ENCODE measurements at regions not wholly inside any gene's neighbourhood (a gene's known extent, or its start where the extent isn't known, plus 50 kb on each side); places are given as distances from the start of the nearest gene placed in this dataset.

- DNase-seq (no peak), ATAC-seq (ENCODE audit: low read depth) (no peak)
- Histone ChIP-seq H3K4me1 (ENCODE audit: control insufficient read depth in 2 of 2, insufficient read depth in 2 of 2, low read length in 2 of 2) (no peaks in the 10 kb centered on the region), H3K9ac (ENCODE audit: low read length) (no peak overlapping the region), H3K27me3 (replicated peaks in 1 of 4; ENCODE audit: control extremely low read depth in 1 of 4, control insufficient read depth in 3 of 4, insufficient read depth in 4 of 4, low read length in 3 of 4) (peaks cover 0 to 2% (median 0%) of the 10 kb centered on the region in 4 experiments), H3K36me3 (replicated peaks in 1 of 2; ENCODE audit: control extremely low read depth in 1 of 2, control insufficient read depth in 1 of 2, extremely low read depth in 1 of 2, insufficient read depth in 2 of 2, low read length in 1 of 2) (no peaks in the 10 kb centered on the region), H3K9me3 (ENCODE audit: control extremely low read depth in 1 of 3, control insufficient read depth in 2 of 3, insufficient read depth in 1 of 3, low read length in 2 of 3) (peaks cover 0 to 7% (median 0%) of the 10 kb centered on the region in 3 donors), H4K20me1 (ENCODE audit: control insufficient read depth, insufficient read depth, low read length, poor library complexity, severe bottlenecking) (no peaks in the 10 kb centered on the region), H3K4me2 (replicated peaks; ENCODE audit: low read depth, low read length, poor library complexity, severe bottlenecking) (no peak overlapping the region), H3K27ac (ENCODE audit: low read length in 2 of 2) (no peak overlapping the region), H3K4me3 (ENCODE audit: control extremely low read depth in 1 of 5, extremely low read depth in 1 of 5, insufficient read depth in 1 of 5, low read depth in 2 of 5, low read length in 4 of 5) (no peak overlapping the region), H3K79me2 (ENCODE audit: control insufficient read depth, insufficient read depth, low read length) (no peaks in the 10 kb centered on the region), H2AFZ (ENCODE audit: insufficient read depth, low read depth, low read length, poor library complexity, severe bottlenecking) (no peak overlapping the region)
- Mint-ChIP-seq H3K9me3 (ENCODE audit: insufficient read depth) (no peaks in the 10 kb centered on the region), H3K27me3 (no peaks in the 10 kb centered on the region), H3K27ac (no peak overlapping the region), H3K4me3 (no peak overlapping the region), H3K4me1 (no peaks in the 10 kb centered on the region)
- WGBS (ENCODE audit: insufficient coverage): 88% methylated on average over 1 of the region's 2 CpGs
- CTCF ChIA-PET: no interaction called here
- intact Hi-C loops (cut with micrococcal nuclease): no loop called here
- POLR2A ChIA-PET: no interaction called here
- TF ChIP-seq EZH2 (IDR thresholded peaks at IDR 0.05; ENCODE audit: borderline replicate concordance, insufficient read depth, low read depth, low read length, poor library complexity, severe bottlenecking) (no peak), CTCF (IDR thresholded peaks at IDR 0.05) (no peak)
Measured at GRCh38 chr6:169144356-169144755, 109.3 kb downstream of the THBS2 start.

- 79% methylated on average over 7 of the region's 8 CpGs for WGBS (ENCODE audit: insufficient coverage)
- no peaks in the 10 kb centered on the region for H3K4me1 Mint-ChIP-seq
- H2AFZ ChIP-seq (ENCODE audit: insufficient read depth, low read depth, low read length, poor library complexity, severe bottlenecking): no peak overlapping the region
- H3K36me3 ChIP-seq (replicated peaks in 1 of 2; ENCODE audit: control extremely low read depth in 1 of 2, control insufficient read depth in 1 of 2, extremely low read depth in 1 of 2, insufficient read depth in 2 of 2, low read length in 1 of 2): no peaks in the 10 kb centered on the region
- no peak overlapping the region for H3K4me2 ChIP-seq (replicated peaks; ENCODE audit: low read depth, low read length, poor library complexity, severe bottlenecking)
- no peaks in the 10 kb centered on the region for H3K4me1 ChIP-seq (ENCODE audit: control insufficient read depth in 2 of 2, insufficient read depth in 2 of 2, low read length in 2 of 2)
- peaks cover 0 to 2% (median 0%) of the 10 kb centered on the region in 4 experiments for H3K27me3 ChIP-seq (replicated peaks in 1 of 4; ENCODE audit: control extremely low read depth in 1 of 4, control insufficient read depth in 3 of 4, insufficient read depth in 4 of 4, low read length in 3 of 4)
- no peaks in the 10 kb centered on the region for H3K79me2 ChIP-seq (ENCODE audit: control insufficient read depth, insufficient read depth, low read length)
- no peak for ATAC-seq (ENCODE audit: low read depth)
- H3K4me3 ChIP-seq (ENCODE audit: control extremely low read depth in 1 of 5, extremely low read depth in 1 of 5, insufficient read depth in 1 of 5, low read depth in 2 of 5, low read length in 4 of 5): no peak overlapping the region
- H3K27ac Mint-ChIP-seq: no peak overlapping the region
- DNase-seq: no peak
- intact Hi-C loops (cut with micrococcal nuclease): no loop called here
- CTCF ChIA-PET: no interaction called here
- TF ChIP-seq CTCF (IDR thresholded peaks at IDR 0.05): no peak
- no peak for TF ChIP-seq EZH2 (IDR thresholded peaks at IDR 0.05; ENCODE audit: borderline replicate concordance, insufficient read depth, low read depth, low read length, poor library complexity, severe bottlenecking)
- no peaks in the 10 kb centered on the region for H3K27me3 Mint-ChIP-seq
- H3K9me3 ChIP-seq (ENCODE audit: control extremely low read depth in 1 of 3, control insufficient read depth in 2 of 3, insufficient read depth in 1 of 3, low read length in 2 of 3): peaks cover 0 to 11% (median 0%) of the 10 kb centered on the region in 3 donors
- no peak overlapping the region for H3K27ac ChIP-seq (ENCODE audit: low read length in 2 of 2)
- no peaks in the 10 kb centered on the region for H4K20me1 ChIP-seq (ENCODE audit: control insufficient read depth, insufficient read depth, low read length, poor library complexity, severe bottlenecking)
- peaks cover 4% of the 10 kb centered on the region for H3K9me3 Mint-ChIP-seq (ENCODE audit: insufficient read depth)
- H3K4me3 Mint-ChIP-seq: no peak overlapping the region
- POLR2A ChIA-PET: no interaction called here
- H3K9ac ChIP-seq (ENCODE audit: low read length): no peak overlapping the region
Measured at GRCh38 chr6:169142538-169142844, 111.2 kb downstream of the THBS2 start.

All from B cell (primary cell).